OCI-LY7 (cell line): ENCODE measurements at regions not wholly inside any gene's neighbourhood (a gene's known extent, or its start where the extent isn't known, plus 50 kb on each side); places are given as distances from the start of the nearest gene placed in this dataset.

Experiments
- EZH2phosphoT487 ChIP-seq: fragments of 200-600 bp; sonication (generic); IDR thresholded peaks from 2 replicates; pipeline ENCODE4 v1.6.1; 2018; ENCODE audit warnings: low read depth, borderline replicate concordance, mild to moderate bottlenecking, mixed run types, antibody characterized with exemption, low read length, moderate library complexity, mixed read lengths
- TF ChIP-seq, protein P1 (sequence below): fragments of 200-600 bp; sonication (generic); conservative IDR thresholded peaks from 2 replicates; pipeline ENCODE4 v1.5.1; 2014; ENCODE audit warnings: mild to moderate bottlenecking, antibody characterized with exemption, low read length, moderate library complexity, mixed read lengths

DNA sequence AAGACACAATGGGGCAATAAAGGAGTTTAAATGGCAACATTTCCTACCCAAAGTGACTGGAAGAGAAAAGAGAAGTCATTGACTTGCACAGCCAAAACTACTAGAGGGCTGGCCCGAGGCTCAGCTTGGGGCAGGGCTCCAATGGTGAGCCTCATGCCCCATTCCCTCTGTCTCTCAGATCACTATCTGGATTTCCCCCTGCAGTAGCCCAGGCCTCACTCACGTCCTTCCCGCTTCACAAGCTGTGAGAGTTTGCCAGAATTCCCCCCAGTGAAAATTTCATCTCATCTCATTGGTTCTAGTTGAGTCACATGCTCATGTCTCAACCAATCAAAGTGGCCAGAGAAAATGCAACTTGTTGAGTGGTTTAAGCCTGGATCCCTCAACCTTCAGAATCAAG lies 181.3 kb downstream of the WDR11 start:
- TF ChIP-seq, protein P1, sequence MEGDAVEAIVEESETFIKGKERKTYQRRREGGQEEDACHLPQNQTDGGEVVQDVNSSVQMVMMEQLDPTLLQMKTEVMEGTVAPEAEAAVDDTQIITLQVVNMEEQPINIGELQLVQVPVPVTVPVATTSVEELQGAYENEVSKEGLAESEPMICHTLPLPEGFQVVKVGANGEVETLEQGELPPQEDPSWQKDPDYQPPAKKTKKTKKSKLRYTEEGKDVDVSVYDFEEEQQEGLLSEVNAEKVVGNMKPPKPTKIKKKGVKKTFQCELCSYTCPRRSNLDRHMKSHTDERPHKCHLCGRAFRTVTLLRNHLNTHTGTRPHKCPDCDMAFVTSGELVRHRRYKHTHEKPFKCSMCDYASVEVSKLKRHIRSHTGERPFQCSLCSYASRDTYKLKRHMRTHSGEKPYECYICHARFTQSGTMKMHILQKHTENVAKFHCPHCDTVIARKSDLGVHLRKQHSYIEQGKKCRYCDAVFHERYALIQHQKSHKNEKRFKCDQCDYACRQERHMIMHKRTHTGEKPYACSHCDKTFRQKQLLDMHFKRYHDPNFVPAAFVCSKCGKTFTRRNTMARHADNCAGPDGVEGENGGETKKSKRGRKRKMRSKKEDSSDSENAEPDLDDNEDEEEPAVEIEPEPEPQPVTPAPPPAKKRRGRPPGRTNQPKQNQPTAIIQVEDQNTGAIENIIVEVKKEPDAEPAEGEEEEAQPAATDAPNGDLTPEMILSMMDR: no peak
- no peak for TF ChIP-seq EZH2phosphoT487
